ENCODE measurements at regions not wholly inside any gene's neighbourhood (a gene's known extent, or its start where the extent isn't known, plus 50 kb on each side); places are given as distances from the start of the nearest gene placed in this dataset.

DNA sequence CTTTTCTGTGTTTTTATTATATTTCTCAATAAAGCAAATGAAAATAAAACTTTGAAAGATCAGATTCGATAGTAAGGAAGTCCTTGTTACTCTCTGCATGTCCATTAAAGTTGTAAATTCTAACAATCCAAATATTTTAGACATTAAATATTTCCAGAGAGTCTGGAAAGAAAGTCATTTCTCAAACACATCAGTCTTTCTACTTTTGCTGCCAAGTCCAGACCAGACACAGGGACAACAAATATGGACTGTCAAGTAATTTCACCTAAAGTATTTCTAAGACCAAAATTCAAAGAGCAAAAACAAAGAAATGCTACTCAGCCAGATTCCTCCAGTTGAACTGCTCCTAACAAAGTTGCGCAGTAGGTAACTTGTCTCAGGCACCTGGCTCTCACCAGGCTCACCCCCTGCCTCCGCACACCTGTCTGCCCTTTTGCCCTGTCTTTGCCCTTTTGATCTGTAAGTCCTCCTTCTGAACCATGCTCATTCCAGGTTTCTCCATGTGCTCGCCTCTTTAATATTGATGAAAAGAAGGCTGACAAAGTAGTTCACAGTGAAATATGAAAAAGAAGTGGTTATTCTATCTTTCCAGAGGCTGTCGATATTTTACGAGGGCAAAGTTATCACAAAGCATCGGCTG, 300.5 kb downstream of the C7orf25 start:
- H3K27ac ChIP-seq (ENCODE audit: insufficient read length, low read depth, low read length): no peak overlapping the region
- no peak overlapping the region for H3K4me3 Mint-ChIP-seq
- no peak overlapping the region for H3K4me2 ChIP-seq (ENCODE audit: insufficient read depth, insufficient read length, low read length)
- H2BK20ac ChIP-seq (ENCODE audit: low read depth, low read length, poor library complexity, severe bottlenecking): no peak overlapping the region
- no peak overlapping the region for H3K27ac Mint-ChIP-seq
- no peak overlapping the region for H3K18ac ChIP-seq (ENCODE audit: insufficient read length, low read depth, low read length)
- H4K8ac ChIP-seq (replicated peaks; ENCODE audit: insufficient read length, low read depth, low read length): no peak overlapping the region
- H2BK120ac ChIP-seq (ENCODE audit: low read depth, low read length, poor library complexity, severe bottlenecking): no peak overlapping the region
- no peaks in the 10 kb centered on the region for H3K9me3 ChIP-seq (ENCODE audit: control insufficient read depth, low read depth, low read length)
- H3K4me1 Mint-ChIP-seq: peaks cover 0 to 3% of the 10 kb centered on the region in 2 experiments; a peak in 1 of 4 replicates
- no peaks in the 10 kb centered on the region for H3K27me3 ChIP-seq (ENCODE audit: insufficient read depth, low read length)
- no peak overlapping the region for H3K4ac ChIP-seq (ENCODE audit: low read depth, low read length)
- WGBS (ENCODE audit: extremely low coverage, insufficient read length, low lambda C conversion rate): no CpG with 5 or more reads among the region's 7 CpGs
- no peak overlapping the region for H3K56ac ChIP-seq (ENCODE audit: insufficient read length, low read depth, low read length)
- H3K23me2 ChIP-seq (ENCODE audit: insufficient read length, low read depth, low read length, poor library complexity, severe bottlenecking): no peaks in the 10 kb centered on the region
- no peaks in the 10 kb centered on the region for H3K79me2 ChIP-seq (ENCODE audit: insufficient read depth, low read length)
- no peak overlapping the region for H3K23ac ChIP-seq (ENCODE audit: insufficient read length, low read depth, low read length)
- H3K4me1 ChIP-seq (ENCODE audit: insufficient read depth, low read length): no peaks in the 10 kb centered on the region; the same call in 1 of the 2 replicates
- H3K27me3 Mint-ChIP-seq (ENCODE audit: low read depth): no peaks in the 10 kb centered on the region; the same call in 1 of the 2 replicates
- no peak overlapping the region for H2AK5ac ChIP-seq (ENCODE audit: insufficient read length, low read length)
- H3K9me3 Mint-ChIP-seq: peaks cover 0 to 2% of the 10 kb centered on the region in 2 experiments; a peak in 1 of 5 replicates
- H3K36me3 Mint-ChIP-seq (ENCODE audit: insufficient read depth in 1 of 3, low read depth in 3 of 3): peaks cover 1 to 3% (median 2%) of the 10 kb centered on the region in 3 experiments; a peak in 2 of 7 replicates
- no peak overlapping the region for H3K9ac ChIP-seq (ENCODE audit: extremely low read depth, insufficient read length, low read length)
- TF ChIP-seq, protein P1, sequence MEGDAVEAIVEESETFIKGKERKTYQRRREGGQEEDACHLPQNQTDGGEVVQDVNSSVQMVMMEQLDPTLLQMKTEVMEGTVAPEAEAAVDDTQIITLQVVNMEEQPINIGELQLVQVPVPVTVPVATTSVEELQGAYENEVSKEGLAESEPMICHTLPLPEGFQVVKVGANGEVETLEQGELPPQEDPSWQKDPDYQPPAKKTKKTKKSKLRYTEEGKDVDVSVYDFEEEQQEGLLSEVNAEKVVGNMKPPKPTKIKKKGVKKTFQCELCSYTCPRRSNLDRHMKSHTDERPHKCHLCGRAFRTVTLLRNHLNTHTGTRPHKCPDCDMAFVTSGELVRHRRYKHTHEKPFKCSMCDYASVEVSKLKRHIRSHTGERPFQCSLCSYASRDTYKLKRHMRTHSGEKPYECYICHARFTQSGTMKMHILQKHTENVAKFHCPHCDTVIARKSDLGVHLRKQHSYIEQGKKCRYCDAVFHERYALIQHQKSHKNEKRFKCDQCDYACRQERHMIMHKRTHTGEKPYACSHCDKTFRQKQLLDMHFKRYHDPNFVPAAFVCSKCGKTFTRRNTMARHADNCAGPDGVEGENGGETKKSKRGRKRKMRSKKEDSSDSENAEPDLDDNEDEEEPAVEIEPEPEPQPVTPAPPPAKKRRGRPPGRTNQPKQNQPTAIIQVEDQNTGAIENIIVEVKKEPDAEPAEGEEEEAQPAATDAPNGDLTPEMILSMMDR (conservative IDR thresholded peaks at IDR 0.05): no peak
- no peaks in the 10 kb centered on the region for H4K20me1 ChIP-seq (ENCODE audit: control insufficient read depth, insufficient read depth, insufficient read length)
- no peak overlapping the region for H2BK15ac ChIP-seq (ENCODE audit: low read depth, low read length)
- H2BK12ac ChIP-seq (ENCODE audit: insufficient read length, low read depth, low read length): no peak overlapping the region
- DNase-seq: no peak
- no peak overlapping the region for H2AFZ ChIP-seq (ENCODE audit: low read length)
- H3K14ac ChIP-seq (ENCODE audit: insufficient read depth, low read length): no peak overlapping the region
- no peak overlapping the region for H2BK5ac ChIP-seq (ENCODE audit: insufficient read length, low read length)
- H4K5ac ChIP-seq (ENCODE audit: insufficient read length, low read depth, low read length): no peak overlapping the region
- H3K79me1 ChIP-seq (ENCODE audit: insufficient read depth, low read depth, low read length, poor library complexity, severe bottlenecking): no peaks in the 10 kb centered on the region
- H3T11ph ChIP-seq (ENCODE audit: low read length): no peak overlapping the region
- H4K91ac ChIP-seq (ENCODE audit: insufficient read length, low read depth, low read length): no peak overlapping the region
